HL-60 (cell line): ENCODE measurements at regions not wholly inside any gene's neighbourhood (a gene's known extent, or its start where the extent isn't known, plus 50 kb on each side); places are given as distances from the start of the nearest gene placed in this dataset.

Experiments used
- DNase-seq, 2 experiments: peaks; one replicate each; pipeline ENCODE4 v3.0.0-alpha.2; 2010 to 2020; ENCODE audit warnings: low read depth in 1 of 2, low spot score in 1 of 2
- H3K27ac ChIP-seq: fragments of 250-450 bp; sonication (Bioruptor Pico); replicated peaks from 2 replicates; pipeline ENCODE4 v1.5.1; 2020; ENCODE audit warnings: mild to moderate bottlenecking, moderate library complexity
- H3K27me3 ChIP-seq: fragments of 250-450 bp; sonication (Bioruptor Pico); 2 replicates; pipeline ENCODE4 v1.5.1; 2021; ENCODE audit warnings: mild to moderate bottlenecking, moderate library complexity; ENCODE audit not compliant: insufficient read depth, poor library complexity, severe bottlenecking
- H3K4me3 ChIP-seq: replicated peaks from 2 replicates; pipeline ENCODE4 v1.5.1; 2011; ENCODE audit warnings: mild to moderate bottlenecking, control low read depth, low read length; ENCODE audit not compliant: insufficient read depth
- CTCF ChIP-seq: IDR thresholded peaks from one replicate; pipeline ENCODE4 v1.5.1; 2011; ENCODE audit warnings: low read length, control low read depth, inconsistent platforms; ENCODE audit not compliant: insufficient read depth
- GABPA ChIP-seq: IDR thresholded peaks from 2 replicates; pipeline ENCODE4 v1.6.1; 2012; ENCODE audit warnings: low read depth
- POLR2AphosphoS5 ChIP-seq: IDR thresholded peaks from 2 replicates; pipeline ENCODE4 v1.6.1; 2012; ENCODE audit warnings: low read depth
- REST ChIP-seq: IDR thresholded peaks from 2 replicates; pipeline ENCODE4 v1.6.1; 2012; ENCODE audit warnings: low read depth; ENCODE audit not compliant: insufficient replicate concordance
- SPI1 ChIP-seq: IDR thresholded peaks from 2 replicates; pipeline ENCODE4 v1.6.1; 2012; ENCODE audit warnings: low read depth, mild to moderate bottlenecking, borderline replicate concordance

GRCh38 chr16:5852151-5852550 lies 754.6 kb upstream of the EEF2KMT start:
- Histone ChIP-seq H3K27ac (no peak overlapping the region), H3K4me3 (no peak overlapping the region), H3K27me3 (peaks cover 3% of the 10 kb centered on the region)
- TF ChIP-seq SPI1 = no peak
- TF ChIP-seq POLR2AphosphoS5 = no peak
- TF ChIP-seq REST = no peak
- TF ChIP-seq GABPA = no peak
- no peak for TF ChIP-seq CTCF
- DNase-seq = no peak

- TF ChIP-seq GABPA (no peak), REST (no peak), CTCF (no peak), SPI1 (no peak)
- H3K27ac ChIP-seq = no peak overlapping the region
- no peak overlapping the region for H3K4me3 ChIP-seq
- peaks cover 3% of the 10 kb centered on the region for H3K27me3 ChIP-seq
- DNase-seq = no peak
Measured at GRCh38 chr16:5851393-5851982, 753.9 kb upstream of the EEF2KMT start.

GRCh38 chr16:5850632-5851392 lies 753.2 kb upstream of the EEF2KMT start:
- H3K4me3 ChIP-seq = no peak overlapping the region
- TF ChIP-seq CTCF (no peak), GABPA (no peak), REST (no peak), SPI1 (no peak), POLR2AphosphoS5 (no peak)
- H3K27ac ChIP-seq = no peak overlapping the region
- no peak for DNase-seq
- peaks cover 3% of the 10 kb centered on the region for H3K27me3 ChIP-seq
